Caco-2 (cell line): ENCODE measurements at regions not wholly inside any gene's neighbourhood (a gene's known extent, or its start where the extent isn't known, plus 50 kb on each side); places are given as distances from the start of the nearest gene placed in this dataset.
"Not testable (repeated sequence)": the region's sequence is repeated elsewhere in the genome, so short reads cannot be mapped to it uniquely, and the experiment has no call there.

Source experiments
- BruUV-seq: library from RNA; stranded (reverse); fragments of 400-500 nt; replicated peaks from 2 replicates; lab custom pipeline; 2021; lab: Mats Ljungman, UMichigan
- CTCF ChIA-PET: fragments of 300-600 bp; sonication (Branson Sonifier 250); formaldehyde crosslinking; loops from one replicate; lab custom pipeline; 2022; ENCODE audit warnings: antibody characterized with exemption; lab: Charles Lee
- POLR2A ChIA-PET: fragments of 300-600 bp; sonication (Branson Sonifier 250); formaldehyde crosslinking; loops from one replicate; lab custom pipeline; 2022; ENCODE audit warnings: antibody characterized with exemption; lab: Charles Lee
- DNase-seq, 2 experiments: peaks; one replicate each; pipeline versions ENCODE4 v3.0.0 to v3.0.0-alpha.2; 2020 to 2022
- H3K27me3 ChIP-seq: replicated peaks from 2 replicates; pipeline ENCODE4 v1.6.0; 2011; ENCODE audit warnings: low read length; ENCODE audit not compliant: control insufficient read depth, insufficient read depth
- H3K36me3 ChIP-seq: 2 replicates; pipeline ENCODE4 v1.5.1; 2011; ENCODE audit warnings: low read length; ENCODE audit not compliant: control insufficient read depth, insufficient read depth
- H3K4me1 ChIP-seq: fragments of 250-450 bp; sonication (Bioruptor Pico); 2 replicates; pipeline ENCODE4 v1.5.1; 2020; ENCODE audit warnings: mild to moderate bottlenecking
- H3K4me3 ChIP-seq: 2 replicates; pipeline ENCODE4 v1.5.1; 2011; ENCODE audit warnings: low read depth, mild to moderate bottlenecking, control low read depth, low read length
- H3K9me3 ChIP-seq: fragments of 250-450 bp; sonication (Bioruptor Pico); 2 replicates; pipeline ENCODE4 v1.5.1; 2020; ENCODE audit warnings: mild to moderate bottlenecking, moderate library complexity
- H3K27ac Mint-ChIP-seq: one replicate; pipeline ENCODE4 v1.8.0; 2022; ENCODE audit warnings: mixed read lengths; ENCODE audit not compliant: unreplicated experiment
- H3K27me3 Mint-ChIP-seq: one replicate; pipeline ENCODE4 v1.8.0; 2022; ENCODE audit warnings: mixed read lengths; ENCODE audit not compliant: insufficient read depth, unreplicated experiment
- H3K36me3 Mint-ChIP-seq: one replicate; pipeline ENCODE4 v1.8.0; 2022; ENCODE audit warnings: mild to moderate bottlenecking, mixed read lengths; ENCODE audit not compliant: insufficient read depth, unreplicated experiment
- H3K4me1 Mint-ChIP-seq: one replicate; pipeline ENCODE4 v1.8.0; 2022; ENCODE audit warnings: low read depth, mixed read lengths; ENCODE audit not compliant: unreplicated experiment
- H3K4me3 Mint-ChIP-seq: one replicate; pipeline ENCODE4 v1.8.0; 2022; ENCODE audit warnings: mild to moderate bottlenecking, moderate library complexity, mixed read lengths; ENCODE audit not compliant: unreplicated experiment
- H3K9me3 Mint-ChIP-seq: one replicate; pipeline ENCODE4 v1.8.0; 2022; ENCODE audit warnings: mixed read lengths; ENCODE audit not compliant: unreplicated experiment
- intact Hi-C: fragments of 100-400 bp; cut with micrococcal nuclease; formaldehyde crosslinking; loops from one replicate; pipeline ENCODE4 v1.10.0; 2022; ENCODE audit not compliant: unreplicated experiment
- TF ChIP-seq, protein P1 (sequence below), 2 experiments: fragments of 200-600 bp in 1 of 2; IDR thresholded peaks; 1 replicate in 1 of 2; 2 replicates in 1 of 2; pipeline versions ENCODE4 v1.5.1 to v1.8.0; 2011 to 2022; ENCODE audit warnings: antibody characterized with exemption in 1 of 2, control low read depth in 1 of 2, inconsistent platforms in 1 of 2, low read depth in 1 of 2, low read length in 1 of 2, mild to moderate bottlenecking in 1 of 2, moderate library complexity in 1 of 2; ENCODE audit not compliant: insufficient read depth in 1 of 2, severe bottlenecking in 1 of 2, unreplicated experiment in 1 of 2

DNA sequence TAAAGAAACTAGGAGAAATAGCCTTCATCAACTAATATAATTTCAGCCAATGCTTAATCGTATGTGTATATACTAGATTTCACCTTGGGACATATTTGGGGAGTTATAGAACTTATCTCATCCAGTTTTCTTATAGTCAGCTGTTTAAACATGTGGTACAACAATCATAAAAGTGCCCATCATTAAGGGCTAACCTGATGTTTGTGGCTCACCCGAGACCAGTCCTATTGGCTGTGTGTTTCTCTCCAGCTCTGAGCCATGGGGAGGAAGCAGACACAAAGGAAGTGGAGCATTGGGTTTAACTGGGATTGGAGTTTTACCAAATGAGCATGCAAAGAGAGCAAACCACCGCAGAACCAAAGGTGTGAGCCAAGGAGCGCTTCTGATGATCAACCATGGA lies 114.3 kb upstream of the KLF12 start:
- TF ChIP-seq, protein P1, sequence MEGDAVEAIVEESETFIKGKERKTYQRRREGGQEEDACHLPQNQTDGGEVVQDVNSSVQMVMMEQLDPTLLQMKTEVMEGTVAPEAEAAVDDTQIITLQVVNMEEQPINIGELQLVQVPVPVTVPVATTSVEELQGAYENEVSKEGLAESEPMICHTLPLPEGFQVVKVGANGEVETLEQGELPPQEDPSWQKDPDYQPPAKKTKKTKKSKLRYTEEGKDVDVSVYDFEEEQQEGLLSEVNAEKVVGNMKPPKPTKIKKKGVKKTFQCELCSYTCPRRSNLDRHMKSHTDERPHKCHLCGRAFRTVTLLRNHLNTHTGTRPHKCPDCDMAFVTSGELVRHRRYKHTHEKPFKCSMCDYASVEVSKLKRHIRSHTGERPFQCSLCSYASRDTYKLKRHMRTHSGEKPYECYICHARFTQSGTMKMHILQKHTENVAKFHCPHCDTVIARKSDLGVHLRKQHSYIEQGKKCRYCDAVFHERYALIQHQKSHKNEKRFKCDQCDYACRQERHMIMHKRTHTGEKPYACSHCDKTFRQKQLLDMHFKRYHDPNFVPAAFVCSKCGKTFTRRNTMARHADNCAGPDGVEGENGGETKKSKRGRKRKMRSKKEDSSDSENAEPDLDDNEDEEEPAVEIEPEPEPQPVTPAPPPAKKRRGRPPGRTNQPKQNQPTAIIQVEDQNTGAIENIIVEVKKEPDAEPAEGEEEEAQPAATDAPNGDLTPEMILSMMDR (IDR thresholded peaks at IDR 0.05; ENCODE audit: insufficient read depth in 1 of 2, low read depth in 1 of 2, low read length in 1 of 2, severe bottlenecking in 1 of 2, unreplicated experiment in 1 of 2), result no peak
- Histone ChIP-seq H3K9me3 (peaks cover 5% of the 10 kb centered on the region; the same call in 1 of the 2 replicates), H3K27me3 (no peaks in the 10 kb centered on the region), H3K36me3 (no peaks in the 10 kb centered on the region), H3K4me1 (no peaks in the 10 kb centered on the region), H3K4me3 (no peak overlapping the region)
- Mint-ChIP-seq H3K27ac (no peak overlapping the region), H3K4me1 (no peaks in the 10 kb centered on the region), H3K36me3 (no peaks in the 10 kb centered on the region), H3K4me3 (no peak overlapping the region), H3K27me3 (no peaks in the 10 kb centered on the region), H3K9me3 (peaks cover 9% of the 10 kb centered on the region)
- DNase-seq, result no peak
- no TSS peak for BruUV-seq
- ChIA-PET POLR2A (no interaction called here), CTCF (no interaction called here)
- intact Hi-C loops, result no loop called here

DNA sequence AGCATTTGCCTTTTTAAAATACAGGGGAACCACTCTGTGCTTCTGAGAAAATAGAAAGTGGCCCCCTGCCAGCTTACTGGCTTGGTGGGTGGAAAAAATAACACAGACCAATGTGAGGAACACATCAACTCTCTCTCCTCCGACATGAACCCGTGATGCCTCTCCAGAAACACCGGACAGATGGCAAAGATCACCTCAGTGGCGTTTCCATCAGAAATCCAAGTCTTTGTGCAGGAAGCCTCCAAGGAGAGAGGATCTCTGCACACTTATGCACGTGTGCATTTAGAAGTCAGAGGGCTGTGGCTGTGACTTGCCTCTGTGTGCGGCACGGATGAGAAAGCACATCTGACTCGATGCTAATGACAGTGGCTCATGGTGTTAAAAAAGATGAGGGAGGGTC lies 112.3 kb upstream of the KLF12 start:
- Mint-ChIP-seq H3K36me3 (no peaks in the 10 kb centered on the region), H3K27ac (no peak overlapping the region), H3K4me1 (no peaks in the 10 kb centered on the region), H3K4me3 (no peak overlapping the region), H3K9me3 (peaks cover 19% of the 10 kb centered on the region), H3K27me3 (no peaks in the 10 kb centered on the region)
- no peaks in the 10 kb centered on the region for H3K4me1 ChIP-seq
- peaks cover 5% of the 10 kb centered on the region; the same call in 1 of the 2 replicates for H3K9me3 ChIP-seq
- no peak for DNase-seq
- POLR2A ChIA-PET, result no interaction called here
- TF ChIP-seq, protein P1 (IDR thresholded peaks at IDR 0.05; ENCODE audit: insufficient read depth in 1 of 2, low read depth in 1 of 2, low read length in 1 of 2, severe bottlenecking in 1 of 2, unreplicated experiment in 1 of 2), result no peak
- no peaks in the 10 kb centered on the region for H3K27me3 ChIP-seq
- no peak overlapping the region for H3K4me3 ChIP-seq
- CTCF ChIA-PET, result no interaction called here
- intact Hi-C loops, result no loop called here
- H3K36me3 ChIP-seq, result no peaks in the 10 kb centered on the region
- no TSS peak for BruUV-seq

DNA sequence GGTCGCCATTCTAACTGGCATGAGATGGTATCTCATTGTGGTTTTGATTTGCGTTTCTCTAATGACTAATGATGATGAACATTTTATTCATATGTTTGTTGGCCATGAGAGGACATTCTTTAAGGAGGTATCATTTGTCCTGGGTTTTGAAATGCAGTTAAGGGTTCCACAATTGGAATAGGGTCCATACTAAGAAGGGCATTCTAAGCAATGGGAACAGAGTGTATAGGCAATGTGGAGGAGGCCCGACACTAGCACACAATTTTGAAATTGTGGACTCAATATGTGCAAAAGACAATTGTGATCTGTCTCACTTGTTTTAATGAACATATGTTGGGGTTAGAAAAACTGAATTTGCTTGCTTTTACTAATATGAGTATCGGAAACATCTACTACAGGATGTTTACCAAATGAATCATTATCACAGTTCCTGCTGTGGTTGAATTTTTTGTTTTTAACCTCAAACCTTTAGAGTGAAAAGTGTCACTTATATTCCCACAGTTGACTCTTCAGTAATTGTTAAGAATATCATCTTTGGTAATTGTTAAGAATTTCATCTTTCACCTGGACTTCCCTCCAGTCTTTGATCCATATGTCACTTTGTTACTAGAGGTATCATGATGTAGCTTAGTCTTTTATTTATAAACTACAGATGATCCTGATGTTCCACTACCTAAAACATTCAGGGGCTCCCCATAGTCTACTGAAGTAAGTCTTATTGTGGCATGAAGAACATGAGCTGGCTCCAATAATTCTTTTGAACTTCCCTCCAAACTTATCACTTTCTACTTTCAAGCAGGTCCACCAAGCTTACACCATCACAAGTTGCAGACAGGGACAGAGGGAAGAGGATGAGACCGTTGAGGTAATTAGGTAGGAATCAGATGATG lies 109.7 kb upstream of the KLF12 start:
- no peaks in the 10 kb centered on the region for H3K27me3 ChIP-seq
- CTCF ChIA-PET, result no interaction called here
- no peaks in the 10 kb centered on the region for H3K4me1 ChIP-seq
- POLR2A ChIA-PET, result no interaction called here
- TF ChIP-seq, protein P1 (IDR thresholded peaks at IDR 0.05; ENCODE audit: insufficient read depth in 1 of 2, low read depth in 1 of 2, low read length in 1 of 2, severe bottlenecking in 1 of 2, unreplicated experiment in 1 of 2), result no peak
- peaks cover 5% of the 10 kb centered on the region; the same call in 1 of the 2 replicates for H3K9me3 ChIP-seq
- H3K36me3 Mint-ChIP-seq, result no peaks in the 10 kb centered on the region
- H3K27ac Mint-ChIP-seq, result no peak overlapping the region
- H3K36me3 ChIP-seq, result no peaks in the 10 kb centered on the region
- intact Hi-C loops, result no loop called here
- no peaks in the 10 kb centered on the region for H3K27me3 Mint-ChIP-seq
- H3K4me3 ChIP-seq, result no peak overlapping the region
- BruUV-seq, result no TSS peak
- peaks cover 16% of the 10 kb centered on the region for H3K9me3 Mint-ChIP-seq
- no peak for DNase-seq
- no peaks in the 10 kb centered on the region for H3K4me1 Mint-ChIP-seq
- no peak overlapping the region for H3K4me3 Mint-ChIP-seq

DNA sequence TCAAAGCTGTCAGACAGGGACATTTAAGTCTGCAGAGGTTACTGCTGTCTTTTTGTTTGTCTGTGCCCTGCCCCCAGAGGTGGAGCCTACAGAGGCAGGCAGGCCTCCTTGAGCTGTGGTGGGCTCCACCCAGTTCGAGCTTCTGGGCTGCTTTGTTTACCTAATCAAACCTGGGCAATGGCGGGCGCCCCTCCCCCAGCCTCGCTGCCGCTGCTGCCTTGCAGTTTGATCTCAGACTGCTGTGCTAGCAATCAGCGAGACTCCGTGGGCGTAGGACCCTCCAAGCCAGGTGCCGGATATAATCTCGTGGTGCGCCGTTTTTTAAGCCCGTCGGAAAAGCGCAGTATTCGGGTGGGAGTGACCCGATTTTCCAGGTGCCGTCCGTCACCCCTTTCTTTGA lies 107.1 kb upstream of the KLF12 start:
- POLR2A ChIA-PET, H3K4me1 ChIP-seq, H3K36me3 ChIP-seq, CTCF ChIA-PET, DNase-seq, intact Hi-C loops, H3K9me3 ChIP-seq, H3K36me3 Mint-ChIP-seq, H3K9me3 Mint-ChIP-seq, H3K27me3 ChIP-seq, H3K27ac Mint-ChIP-seq, H3K4me1 Mint-ChIP-seq, H3K4me3 Mint-ChIP-seq, H3K4me3 ChIP-seq, H3K27me3 Mint-ChIP-seq, BruUV-seq: not testable (repeated sequence)
